A549 (cell line): ENCODE measurements at regions not wholly inside any gene's neighbourhood (a gene's known extent, or its start where the extent isn't known, plus 50 kb on each side); places are given as distances from the start of the nearest gene placed in this dataset.

Source experiments
- ATAC-seq, 2 experiments: fragments of 200-7000 bp in 1 of 2; fragments of >200 bp in 1 of 2; cut with Nextera tagmentation in 1 of 2; cut with Tn5 transposase in 1 of 2; 3 replicates each; pipeline versions ENCODE4 v1.8.0 to v1.9.1; 2018 to 2020; ENCODE audit warnings: mild to moderate bottlenecking in 1 of 2, moderate library complexity in 1 of 2
- CTCF ChIA-PET: fragments of 300-600 bp; sonication (Branson Sonifier 250); formaldehyde crosslinking; extraction: SDS; loops from one replicate; lab custom pipeline; 2021; ENCODE audit warnings: antibody characterized with exemption, inconsistent platforms; lab: Yijun Ruan, JAX
- POLR2A ChIA-PET: fragments of 350-600 bp; formaldehyde crosslinking; extraction: SDS; loops from one replicate; lab custom pipeline; 2021; ENCODE audit warnings: antibody characterized with exemption, inconsistent platforms; lab: Yijun Ruan, JAX
- DNase-seq, 2 experiments: peaks; one replicate each; pipeline versions ENCODE4 v3.0.0 to v3.0.0-alpha.2; 2011 to 2016; ENCODE audit warnings: low read depth in 1 of 2, low spot score in 1 of 2
- FAIRE-seq: peaks from 2 replicates; lab custom pipeline; 2011; peaks lifted over from hg19 to GRCh38; lab: Jason Lieb, UNC
- H3K27ac ChIP-seq, 2 experiments: fragments of >200 bp; sonication (Bioruptor Twin); formaldehyde crosslinking; 3 replicates each; pipeline ENCODE4 v1.5.1; 2016 to 2017
- H3K4me1 ChIP-seq: fragments of >200 bp; sonication (Bioruptor Twin); formaldehyde crosslinking; 3 replicates; pipeline ENCODE4 v1.6.1; 2016
- H3K4me2 ChIP-seq: fragments of >200 bp; sonication (Bioruptor Twin); formaldehyde crosslinking; 3 replicates; pipeline ENCODE4 v1.6.1; 2016
- H3K4me3 ChIP-seq: fragments of >200 bp; sonication (Bioruptor Twin); formaldehyde crosslinking; 3 replicates; pipeline ENCODE4 v1.5.1; 2016
- H3K9me3 ChIP-seq: fragments of >200 bp; sonication (Bioruptor Twin); formaldehyde crosslinking; 3 replicates; pipeline ENCODE4 v1.6.1; 2016
- BCL3 ChIP-seq: fragments of >200 bp; sonication (Bioruptor Twin); formaldehyde crosslinking; IDR thresholded peaks from 3 replicates; pipeline ENCODE4 v1.6.1; 2016
- CHD4 ChIP-seq: fragments of 200-600 bp; sonication (generic); IDR thresholded peaks from 2 replicates; pipeline ENCODE4 v1.6.1; 2016; ENCODE audit warnings: antibody characterized with exemption, mild to moderate bottlenecking, borderline replicate concordance
- EHF ChIP-seq: fragments of 250-450 bp; sonication (Bioruptor Pico); IDR thresholded peaks from 2 replicates; pipeline ENCODE4 v1.5.0; 2020; ENCODE audit warnings: mild to moderate bottlenecking
- EHMT2 ChIP-seq: fragments of 200-600 bp; sonication (generic); IDR thresholded peaks from 2 replicates; pipeline ENCODE4 v1.6.1; 2016; ENCODE audit warnings: antibody characterized with exemption, low read depth, mild to moderate bottlenecking, moderate library complexity
- ESRRA ChIP-seq: fragments of 150-350 bp; IDR thresholded peaks from 2 replicates; pipeline ENCODE4 v1.6.1; 2014; ENCODE audit warnings: mild to moderate bottlenecking, low read length, borderline replicate concordance
- FOSB ChIP-seq: fragments of 250-450 bp; sonication (Bioruptor Pico); IDR thresholded peaks from 2 replicates; pipeline ENCODE4 v1.5.0; 2020; ENCODE audit warnings: mild to moderate bottlenecking, moderate library complexity
- FOSL2 ChIP-seq, 2 experiments: fragments of 450-650 bp in 1 of 2; fragments of >200 bp in 1 of 2; sonication (Bioruptor Twin) in 1 of 2; formaldehyde crosslinking; IDR thresholded peaks; 2 replicates each; pipeline versions ENCODE4 v1.5.0 to v1.6.1; 2016 to 2020; ENCODE audit warnings: mild to moderate bottlenecking in 1 of 2, moderate library complexity in 1 of 2
- HOXB13 ChIP-seq: fragments of 250-450 bp; sonication (Bioruptor Pico); IDR thresholded peaks from 2 replicates; pipeline ENCODE4 v1.5.0; 2020; ENCODE audit warnings: low read depth, mild to moderate bottlenecking, moderate library complexity
- HOXB5 ChIP-seq: fragments of 250-450 bp; sonication (Bioruptor Pico); IDR thresholded peaks from 2 replicates; pipeline ENCODE4 v1.5.0; 2020; ENCODE audit warnings: mild to moderate bottlenecking, moderate library complexity
- JUNB ChIP-seq: fragments of >200 bp; sonication (Bioruptor Twin); formaldehyde crosslinking; IDR thresholded peaks from 2 replicates; pipeline ENCODE4 v1.6.1; 2016
- NPAS2 ChIP-seq: fragments of 250-450 bp; sonication (Bioruptor Pico); IDR thresholded peaks from 2 replicates; pipeline ENCODE4 v1.8.0; 2022; ENCODE audit warnings: mild to moderate bottlenecking, moderate library complexity, borderline replicate concordance
- POLR2A ChIP-seq: IDR thresholded peaks from 2 replicates; pipeline ENCODE4 v1.6.1; 2012; ENCODE audit warnings: mild to moderate bottlenecking, low read length
- RFX5 ChIP-seq: fragments of 450-650 bp; IDR thresholded peaks from 2 replicates; pipeline ENCODE4 v1.7.1; 2014; ENCODE audit warnings: antibody characterized with exemption, mild to moderate bottlenecking, moderate library complexity
- RNF2 ChIP-seq: fragments of 200-600 bp; sonication (generic); IDR thresholded peaks from 2 replicates; pipeline ENCODE4 v1.6.1; 2016; ENCODE audit warnings: low read depth, mild to moderate bottlenecking, antibody characterized with exemption, moderate library complexity, borderline replicate concordance
- ZFP36 ChIP-seq: fragments of 450-650 bp; IDR thresholded peaks from 2 replicates; pipeline ENCODE4 v1.6.1; 2014; ENCODE audit warnings: borderline replicate concordance; ENCODE audit not compliant: partially characterized antibody
- WGBS: methylation state at CpG from one replicate; pipeline ENCODE4 v1.1.6; 2017; ENCODE audit errors: missing lambda C conversion rate; 5-methylcytosine and 5-hydroxymethylcytosine counted together
- TF ChIP-seq, protein P1 (sequence below): fragments of 250-450 bp; sonication (Bioruptor Pico); IDR thresholded peaks from 2 replicates; pipeline ENCODE4 v1.5.0; 2020; ENCODE audit warnings: low read depth, mild to moderate bottlenecking, moderate library complexity
- TF ChIP-seq, protein P2 (sequence below): fragments of 250-450 bp; sonication (Bioruptor Pico); IDR thresholded peaks from 2 replicates; pipeline ENCODE4 v1.5.0; 2021; ENCODE audit warnings: mild to moderate bottlenecking, moderate library complexity, borderline replicate concordance

- Histone ChIP-seq H3K9me3 (no peaks in the 10 kb centered on the region), H3K4me1 (no peaks in the 10 kb centered on the region), H3K4me2 (no peak overlapping the region), H3K27ac (no peak overlapping the region), H3K4me3 (no peak overlapping the region)
- DNase-seq: no peak
- WGBS: 0% methylated on average over 2 of the region's 2 CpGs
- FAIRE-seq: no peak
- CTCF ChIA-PET: no interaction called here
- POLR2A ChIA-PET: no interaction called here
- no peak for TF ChIP-seq JUNB
- TF ChIP-seq, protein P1, sequence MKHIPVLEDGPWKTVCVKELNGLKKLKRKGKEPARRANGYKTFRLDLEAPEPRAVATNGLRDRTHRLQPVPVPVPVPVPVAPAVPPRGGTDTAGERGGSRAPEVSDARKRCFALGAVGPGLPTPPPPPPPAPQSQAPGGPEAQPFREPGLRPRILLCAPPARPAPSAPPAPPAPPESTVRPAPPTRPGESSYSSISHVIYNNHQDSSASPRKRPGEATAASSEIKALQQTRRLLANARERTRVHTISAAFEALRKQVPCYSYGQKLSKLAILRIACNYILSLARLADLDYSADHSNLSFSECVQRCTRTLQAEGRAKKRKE (CRISPR knock-in tag): no peak
- no peak for TF ChIP-seq POLR2A
- TF ChIP-seq EHMT2: no peak
- no peak for ATAC-seq
Observed at GRCh38 chr13:47291107-47291656, 394.3 kb upstream of the HTR2A start.

DNA sequence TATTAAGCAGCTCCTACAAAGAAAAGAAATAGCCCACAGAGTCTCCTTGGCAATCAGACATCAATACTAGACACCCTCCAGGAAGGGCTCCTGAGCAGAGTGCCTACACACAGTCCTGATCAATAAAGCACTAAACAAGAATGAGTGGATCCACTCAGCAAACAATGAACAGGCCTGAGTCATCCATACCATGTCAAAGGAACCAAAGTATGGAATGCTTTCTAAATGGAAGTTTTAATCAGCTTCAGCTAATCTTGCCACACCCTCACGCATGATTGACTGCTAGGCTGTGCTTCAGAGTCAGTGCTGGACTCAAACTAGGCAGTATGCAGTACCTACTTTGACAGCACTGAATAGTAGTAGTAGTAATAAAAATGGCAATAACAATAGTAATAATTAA lies 392.7 kb upstream of the HTR2A start:
- ChIA-PET POLR2A (no interaction called here), CTCF (interaction anchor here (0.6 kb wide), 2 partner anchors 237 to 525 kb away, joined by 3 read pairs; no protein-coding TSS in a partner anchor)
- DNase-seq (no peak), FAIRE-seq (no peak), ATAC-seq (no peak)
- Histone ChIP-seq H3K4me2 (no peak overlapping the region), H3K9me3 (no peaks in the 10 kb centered on the region), H3K27ac (no peak overlapping the region), H3K4me1 (no peaks in the 10 kb centered on the region), H3K4me3 (no peak overlapping the region)
- 24% methylated on average over 1 of the region's 1 CpG for WGBS
- TF ChIP-seq RNF2: no peak
- TF ChIP-seq FOSB: no peak
- TF ChIP-seq ZFP36: no peak
- TF ChIP-seq, protein P1 (CRISPR knock-in tag): no peak

DNA sequence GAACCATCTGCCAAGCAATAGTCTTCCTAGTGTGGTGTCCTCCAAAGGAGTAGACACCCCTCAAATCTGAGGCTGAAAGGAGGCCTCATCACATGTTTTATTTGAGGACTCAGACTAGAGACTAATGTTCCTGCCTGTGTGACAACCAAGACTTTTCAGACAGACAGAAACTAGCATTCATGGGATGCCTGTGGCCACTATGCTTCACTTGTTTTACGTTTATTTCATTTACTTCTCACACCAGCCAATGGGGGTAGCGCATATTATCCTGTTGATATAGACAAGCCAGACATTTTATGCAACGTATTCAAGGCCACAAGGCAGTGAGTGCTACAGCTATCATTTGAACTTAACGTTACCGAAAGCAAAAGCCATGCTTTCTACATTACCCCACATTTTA lies 391.7 kb upstream of the HTR2A start:
- WGBS: 34% methylated on average over 5 of the region's 5 CpGs
- ATAC-seq: no peak

More for the DNA sequence above, 391.7 kb upstream of the HTR2A start:
- TF ChIP-seq BCL3: no peak
- TF ChIP-seq EHF: no peak
- TF ChIP-seq RFX5: no peak
- TF ChIP-seq, protein P2, sequence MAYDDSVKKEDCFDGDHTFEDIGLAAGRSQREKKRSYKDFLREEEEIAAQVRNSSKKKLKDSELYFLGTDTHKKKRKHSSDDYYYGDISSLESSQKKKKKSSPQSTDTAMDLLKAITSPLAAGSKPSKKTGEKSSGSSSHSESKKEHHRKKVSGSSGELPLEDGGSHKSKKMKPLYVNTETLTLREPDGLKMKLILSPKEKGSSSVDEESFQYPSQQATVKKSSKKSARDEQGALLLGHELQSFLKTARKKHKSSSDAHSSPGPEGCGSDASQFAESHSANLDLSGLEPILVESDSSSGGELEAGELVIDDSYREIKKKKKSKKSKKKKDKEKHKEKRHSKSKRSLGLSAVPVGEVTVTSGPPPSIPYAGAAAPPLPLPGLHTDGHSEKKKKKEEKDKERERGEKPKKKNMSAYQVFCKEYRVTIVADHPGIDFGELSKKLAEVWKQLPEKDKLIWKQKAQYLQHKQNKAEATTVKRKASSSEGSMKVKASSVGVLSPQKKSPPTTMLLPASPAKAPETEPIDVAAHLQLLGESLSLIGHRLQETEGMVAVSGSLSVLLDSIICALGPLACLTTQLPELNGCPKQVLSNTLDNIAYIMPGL: no peak
- TF ChIP-seq NPAS2 (CRISPR knock-in tag): no peak
- TF ChIP-seq RNF2: no peak
- TF ChIP-seq FOSL2 (IDR thresholded peaks at IDR 0.05): no peak
- TF ChIP-seq FOSL2 (CRISPR knock-in tag; IDR thresholded peaks at IDR 0.05): no peak
- TF ChIP-seq HOXB5 (CRISPR knock-in tag): no peak
- TF ChIP-seq HOXB13: no peak
- no peak for TF ChIP-seq ESRRA
- no peak for TF ChIP-seq CHD4
- TF ChIP-seq, all 56 proteins: peak for 0
- ChIA-PET CTCF (no interaction called here), POLR2A (no interaction called here)
- DNase-seq: no peak
- Histone ChIP-seq H3K27ac (no peak overlapping the region), H3K4me1 (no peaks in the 10 kb centered on the region), H3K4me2 (no peak overlapping the region), H3K9me3 (no peaks in the 10 kb centered on the region), H3K4me3 (no peak overlapping the region)
- FAIRE-seq: no peak
